SHP77 (cell line): ENCODE measurements at regions not wholly inside any gene's neighbourhood (a gene's known extent, or its start where the extent isn't known, plus 50 kb on each side); places are given as distances from the start of the nearest gene placed in this dataset.
"Not testable (repeated sequence)": the region's sequence is repeated elsewhere in the genome, so short reads cannot be mapped to it uniquely, and the experiment has no call there.

Source experiments
- DNase-seq, 2 experiments: peaks; one replicate each; lab custom pipeline; 2025; lab: John Stamatoyannopoulos, UW

- DNase-seq = no peak
Measured at GRCh38 chr3:164375538-164375937, 702.8 kb downstream of the SI start.

- no peak for DNase-seq
Measured at GRCh38 chr3:164371681-164372080, 706.6 kb downstream of the SI start.

GRCh38 chr3:164370970-164371369, 707.3 kb downstream of the SI start:
- DNase-seq = no peak

- DNase-seq = no peak
Measured at GRCh38 chr3:164365242-164365641, 713.1 kb downstream of the SI start.

- no peak for DNase-seq
Measured at GRCh38 chr3:164364111-164364510, 714.2 kb downstream of the SI start.

GRCh38 chr3:164360738-164361406, 717.4 kb downstream of the SI start:
- no peak for DNase-seq

- DNase-seq = no peak
Measured at GRCh38 chr3:164360078-164360578, 718.2 kb downstream of the SI start.

- DNase-seq = no peak
Measured at GRCh38 chr3:164352991-164353390, 725.3 kb downstream of the SI start.

- DNase-seq = no peak
Measured at GRCh38 chr3:164351131-164351530, 727.2 kb downstream of the SI start.

- not testable (repeated sequence) for DNase-seq
Measured at GRCh38 chr3:164342206-164342605, 736.1 kb downstream of the SI start.

- DNase-seq = no peak
Measured at GRCh38 chr3:164341086-164341485, 737.2 kb downstream of the SI start.

- no peak for DNase-seq
Measured at GRCh38 chr3:164340273-164340672, 738.0 kb downstream of the SI start.

GRCh38 chr3:164332831-164333802, 745.2 kb downstream of the SI start:
- no peak for DNase-seq

- no peak for DNase-seq
Measured at GRCh38 chr3:164326714-164327113, 751.6 kb downstream of the SI start.

GRCh38 chr3:164320962-164321361, 757.3 kb downstream of the SI start:
- DNase-seq = no peak

GRCh38 chr3:164306042-164306441, 772.3 kb downstream of the SI start:
- peak; percentile 53 to 64 for DNase-seq

- DNase-seq = no peak
Measured at GRCh38 chr3:164303894-164304293, 774.4 kb downstream of the SI start.

- no peak for DNase-seq
Measured at GRCh38 chr3:164302622-164303021, 775.7 kb downstream of the SI start.

- DNase-seq = not testable (repeated sequence)
Measured at GRCh38 chr3:164291486-164291885, 786.8 kb downstream of the SI start.

GRCh38 chr3:164278550-164278949, 799.7 kb downstream of the SI start:
- no peak for DNase-seq

- DNase-seq = no peak
Measured at GRCh38 chr3:164267053-164267452, 811.2 kb downstream of the SI start.

GRCh38 chr3:164250923-164251322, 827.4 kb downstream of the SI start:
- no peak for DNase-seq

- no peak for DNase-seq
Measured at GRCh38 chr3:164236851-164237250, 841.4 kb downstream of the SI start.
